Chondrocyte (in vitro differentiated cells): ENCODE measurements at regions not wholly inside any gene's neighbourhood (a gene's known extent, or its start where the extent isn't known, plus 50 kb on each side); places are given as distances from the start of the nearest gene placed in this dataset.

Experiments used
- DNase-seq: peaks from one replicate; pipeline ENCODE4 v3.0.0; 2021; ENCODE audit warnings: mixed read lengths, low spot score
- H3K27ac Mint-ChIP-seq: one replicate; pipeline ENCODE4 v1.8.0; 2021; ENCODE audit warnings: mild to moderate bottlenecking, moderate library complexity, mixed read lengths; ENCODE audit not compliant: unreplicated experiment
- H3K27me3 Mint-ChIP-seq: 2 replicates; pipeline ENCODE4 v1.8.0; 2021; ENCODE audit warnings: low read depth, mixed read lengths
- H3K36me3 Mint-ChIP-seq: 2 replicates; pipeline ENCODE4 v1.8.0; 2021; ENCODE audit warnings: low read depth, mixed read lengths
- H3K4me1 Mint-ChIP-seq: 2 replicates; pipeline ENCODE4 v1.8.0; 2021; ENCODE audit warnings: low read depth, mild to moderate bottlenecking, mixed read lengths
- H3K4me3 Mint-ChIP-seq: one replicate; pipeline ENCODE4 v1.8.0; 2021; ENCODE audit warnings: mild to moderate bottlenecking, moderate library complexity, mixed read lengths; ENCODE audit not compliant: unreplicated experiment
- H3K9me3 Mint-ChIP-seq: 2 replicates; pipeline ENCODE4 v1.8.0; 2021; ENCODE audit warnings: low read depth, mixed read lengths
- TF ChIP-seq, protein P1 (sequence below): fragments of 200-600 bp; sonication (generic); IDR thresholded peaks from 2 replicates; pipeline ENCODE4 v1.5.0; 2021; ENCODE audit warnings: antibody characterized with exemption, mild to moderate bottlenecking, moderate library complexity

DNA sequence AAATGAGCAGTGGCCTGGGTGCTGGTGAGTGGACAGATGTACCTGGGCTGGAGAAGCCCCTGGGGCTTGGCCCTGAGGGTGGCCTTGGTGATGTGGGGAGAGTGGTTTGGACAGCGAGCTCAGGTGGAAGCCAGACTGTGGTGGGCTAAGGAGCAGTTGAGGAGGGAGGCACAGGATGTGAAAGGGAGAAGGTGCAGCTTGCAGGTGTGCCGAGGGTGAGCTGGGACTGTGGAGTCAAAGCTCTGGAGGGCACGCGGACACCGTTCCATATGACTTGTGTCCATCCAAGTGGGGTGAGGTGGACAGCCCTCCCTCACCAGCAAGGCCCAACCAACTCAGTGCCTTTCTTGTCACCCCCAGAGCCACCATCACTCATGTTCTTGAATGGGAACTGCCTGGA is 170.8 kb upstream of the ZNF267 start:
- TF ChIP-seq, protein P1, sequence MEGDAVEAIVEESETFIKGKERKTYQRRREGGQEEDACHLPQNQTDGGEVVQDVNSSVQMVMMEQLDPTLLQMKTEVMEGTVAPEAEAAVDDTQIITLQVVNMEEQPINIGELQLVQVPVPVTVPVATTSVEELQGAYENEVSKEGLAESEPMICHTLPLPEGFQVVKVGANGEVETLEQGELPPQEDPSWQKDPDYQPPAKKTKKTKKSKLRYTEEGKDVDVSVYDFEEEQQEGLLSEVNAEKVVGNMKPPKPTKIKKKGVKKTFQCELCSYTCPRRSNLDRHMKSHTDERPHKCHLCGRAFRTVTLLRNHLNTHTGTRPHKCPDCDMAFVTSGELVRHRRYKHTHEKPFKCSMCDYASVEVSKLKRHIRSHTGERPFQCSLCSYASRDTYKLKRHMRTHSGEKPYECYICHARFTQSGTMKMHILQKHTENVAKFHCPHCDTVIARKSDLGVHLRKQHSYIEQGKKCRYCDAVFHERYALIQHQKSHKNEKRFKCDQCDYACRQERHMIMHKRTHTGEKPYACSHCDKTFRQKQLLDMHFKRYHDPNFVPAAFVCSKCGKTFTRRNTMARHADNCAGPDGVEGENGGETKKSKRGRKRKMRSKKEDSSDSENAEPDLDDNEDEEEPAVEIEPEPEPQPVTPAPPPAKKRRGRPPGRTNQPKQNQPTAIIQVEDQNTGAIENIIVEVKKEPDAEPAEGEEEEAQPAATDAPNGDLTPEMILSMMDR = no peak
- no peak overlapping the region for H3K4me3 Mint-ChIP-seq
- no peak overlapping the region for H3K27ac Mint-ChIP-seq
- peaks cover 10% of the 10 kb centered on the region for H3K4me1 Mint-ChIP-seq
- H3K27me3 Mint-ChIP-seq = peaks cover 6% of the 10 kb centered on the region
- no peak for DNase-seq
- H3K36me3 Mint-ChIP-seq = peaks cover 9% of the 10 kb centered on the region
- no peaks in the 10 kb centered on the region for H3K9me3 Mint-ChIP-seq

GRCh38 chr16:31703526-31704128 is 170.0 kb upstream of the ZNF267 start:
- H3K27me3 Mint-ChIP-seq = no peaks in the 10 kb centered on the region
- peaks cover 10% of the 10 kb centered on the region for H3K4me1 Mint-ChIP-seq
- H3K27ac Mint-ChIP-seq = no peak overlapping the region
- H3K9me3 Mint-ChIP-seq = no peaks in the 10 kb centered on the region
- TF ChIP-seq, protein P1 = no peak
- no peak for DNase-seq
- no peak overlapping the region for H3K4me3 Mint-ChIP-seq
- peaks cover 10% of the 10 kb centered on the region for H3K36me3 Mint-ChIP-seq

DNA sequence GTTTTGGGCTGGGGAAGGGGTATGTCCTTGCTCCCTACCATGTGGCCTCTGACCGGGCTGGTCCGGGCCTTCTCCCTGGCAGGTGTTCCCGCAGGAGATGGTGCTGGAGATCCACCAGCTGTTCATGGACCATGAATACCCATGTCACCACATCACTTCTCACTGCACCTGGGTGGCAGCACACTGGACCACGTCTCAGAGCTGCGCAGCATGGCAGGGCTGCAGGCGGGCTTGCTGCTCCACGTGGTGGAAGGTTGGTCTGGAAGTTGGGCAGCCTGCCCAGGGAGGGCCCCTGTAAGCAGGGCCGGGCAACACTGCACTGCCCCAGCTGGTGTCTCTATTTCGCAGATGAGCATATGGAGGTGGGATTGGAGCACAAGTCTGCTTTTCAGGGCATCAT is 169.5 kb upstream of the ZNF267 start:
- Mint-ChIP-seq H3K4me1 (peaks cover 10% of the 10 kb centered on the region), H3K9me3 (no peaks in the 10 kb centered on the region), H3K36me3 (peaks cover 12% of the 10 kb centered on the region), H3K27ac (no peak overlapping the region), H3K4me3 (no peak overlapping the region), H3K27me3 (no peaks in the 10 kb centered on the region)
- DNase-seq = no peak
- TF ChIP-seq, protein P1 = no peak

DNA sequence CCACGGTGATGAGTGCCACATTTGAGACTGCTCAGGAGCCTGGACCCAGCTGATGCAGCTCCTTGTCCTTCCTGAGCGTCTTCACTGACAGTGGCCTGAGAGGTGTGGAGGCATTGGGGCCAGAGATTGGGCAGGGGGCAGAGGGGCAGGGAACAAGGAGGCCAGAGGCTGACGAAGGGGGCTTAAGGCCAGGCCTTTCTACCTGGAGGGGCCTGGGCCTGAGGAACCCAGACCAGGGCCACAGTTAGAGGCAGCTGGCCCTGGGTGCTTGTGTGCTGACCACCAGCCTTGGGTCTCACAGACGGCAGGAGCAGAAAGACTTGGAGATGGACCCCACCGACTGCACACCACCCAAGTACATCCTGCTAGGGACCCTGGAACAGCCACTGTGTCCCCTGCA is 168.2 kb upstream of the ZNF267 start:
- H3K4me1 Mint-ChIP-seq = peaks cover 10% of the 10 kb centered on the region
- no peak overlapping the region for H3K27ac Mint-ChIP-seq
- peaks cover 14% of the 10 kb centered on the region for H3K36me3 Mint-ChIP-seq
- H3K27me3 Mint-ChIP-seq = no peaks in the 10 kb centered on the region
- TF ChIP-seq, protein P1 = no peak
- H3K9me3 Mint-ChIP-seq = no peaks in the 10 kb centered on the region
- DNase-seq = no peak
- no peak overlapping the region for H3K4me3 Mint-ChIP-seq

GRCh38 chr16:31706318-31706717 is 167.3 kb upstream of the ZNF267 start:
- Mint-ChIP-seq H3K36me3 (peaks cover 14% of the 10 kb centered on the region), H3K9me3 (no peaks in the 10 kb centered on the region), H3K4me1 (peaks cover 5% of the 10 kb centered on the region), H3K27ac (no peak overlapping the region), H3K4me3 (no peak overlapping the region), H3K27me3 (no peaks in the 10 kb centered on the region)
- TF ChIP-seq, protein P1 = no peak
- no peak for DNase-seq
